ENCODE measurements at regions not wholly inside any gene's neighbourhood (a gene's known extent, or its start where the extent isn't known, plus 50 kb on each side); places are given as distances from the start of the nearest gene placed in this dataset.

GRCh38 chr19:5257155-5258045, 83.2 kb downstream of the PTPRS start:
- CTCF ChIA-PET (ENCODE audit: partially characterized antibody) = interaction anchor here (0.7 to 1.4 kb wide), 3 partner anchors 9 to 181 kb away, joined by 3 to 4 read pairs (median 3); no protein-coding TSS in a partner anchor
- H4K5ac ChIP-seq (ENCODE audit: insufficient read length, low read depth, low read length) = no peak overlapping the region
- H3K4ac ChIP-seq (replicated peaks; ENCODE audit: insufficient read length, low read depth, low read length) = no peak overlapping the region
- H2BK5ac ChIP-seq (ENCODE audit: low read depth, low read length) = no peak overlapping the region
- no peaks in the 10 kb centered on the region for H3K23me2 ChIP-seq (ENCODE audit: low read depth, low read length)
- H2BK15ac ChIP-seq (ENCODE audit: low read length) = no peak overlapping the region
- H3K9me3 ChIP-seq (ENCODE audit: insufficient read depth in 2 of 2, low read depth in 1 of 2, low read length in 1 of 2) = peaks cover 2 to 5% of the 10 kb centered on the region in 2 experiments; a peak in 2 of 4 replicates
- H2BK120ac ChIP-seq (replicated peaks; ENCODE audit: low read depth, low read length) = no peak overlapping the region
- H2AK5ac ChIP-seq (ENCODE audit: low read depth, low read length) = no peak overlapping the region
- peaks cover 5 to 57% (median 25%) of the 10 kb centered on the region in 4 experiments; a peak in 7 of 8 replicates for H3K36me3 ChIP-seq (ENCODE audit: control insufficient read depth in 2 of 4, insufficient read depth in 4 of 4, low read length in 3 of 4)
- no peak overlapping the region for H3K14ac ChIP-seq (ENCODE audit: insufficient read length)
- no peak overlapping the region for H3K23ac ChIP-seq (ENCODE audit: insufficient read length)
- H3K9ac ChIP-seq (replicated peaks in 1 of 4; ENCODE audit: extremely low read depth in 1 of 4, low read depth in 3 of 4, low read length in 3 of 4) = no peak overlapping the region
- POLR2A ChIA-PET (ENCODE audit: partially characterized antibody) = interaction anchor here (0.5 to 0.7 kb wide), 2 partner anchors 13 to 21 kb away, joined by 3 read pairs; no protein-coding TSS in a partner anchor
- H3K4me2 ChIP-seq (ENCODE audit: insufficient read depth in 1 of 2, low read depth in 2 of 2, low read length in 2 of 2) = no peak overlapping the region
- no peak overlapping the region for H2AFZ ChIP-seq (ENCODE audit: low read length)
- H3K27ac ChIP-seq (ENCODE audit: low read depth, low read length) = no peak overlapping the region
- no peak for DNase-seq (ENCODE audit: low read depth in 1 of 2, low spot score in 2 of 2)
- H3K56ac ChIP-seq (replicated peaks; ENCODE audit: insufficient read length, low read depth, low read length) = no peak overlapping the region
- no peak for FAIRE-seq
- WGBS, 2 experiments (ENCODE audit: extremely low coverage in 1 of 2, insufficient coverage in 1 of 2, insufficient read length in 1 of 2, insufficient replicate concordance in 2 of 2, low coverage in 1 of 2, low lambda C conversion rate in 2 of 2, missing lambda C conversion rate in 1 of 2) = 98% methylated on average over 13 of the region's 43 CpGs; no CpG with 5 or more reads in 1 of the 2 experiments
- H4K91ac ChIP-seq (replicated peaks; ENCODE audit: insufficient read length, low read length) = no peak overlapping the region
- no peak overlapping the region for H3K4me3 ChIP-seq (ENCODE audit: extremely low read depth in 1 of 4, insufficient read depth in 2 of 4, low read depth in 3 of 4, low read length in 4 of 4)
- no peaks in the 10 kb centered on the region for H4K20me1 ChIP-seq (replicated peaks in 1 of 2; ENCODE audit: control insufficient read depth in 1 of 2, insufficient read depth in 2 of 2, low read length in 2 of 2)
- H3K79me2 ChIP-seq (ENCODE audit: control insufficient read depth in 1 of 2, insufficient read depth in 2 of 2, low read length in 2 of 2) = no peaks in the 10 kb centered on the region
- no peak overlapping the region for H2BK20ac ChIP-seq (ENCODE audit: low read length)
- H3K4me1 ChIP-seq (replicated peaks in 1 of 4; ENCODE audit: control insufficient read depth in 3 of 4, insufficient read depth in 4 of 4, low read length in 3 of 4) = no peaks in the 10 kb centered on the region
- H4K8ac ChIP-seq (ENCODE audit: extremely low read depth, insufficient read depth, low read length) = no peak overlapping the region
- TF ChIP-seq MAFK (IDR thresholded peaks at IDR 0.05; ENCODE audit: low read depth, low read length) = no peak
- TF ChIP-seq JUN (IDR thresholded peaks at IDR 0.05; ENCODE audit: low read depth, low read length) = no peak
- no peak for TF ChIP-seq GTF2F1 (IDR thresholded peaks at IDR 0.05; ENCODE audit: borderline replicate concordance, low read depth, low read length)
- TF ChIP-seq TAF7 (optimal IDR thresholded peaks at IDR 0.05; ENCODE audit: borderline replicate concordance, low read depth, low read length) = no peak
- TF ChIP-seq BACH1 (IDR thresholded peaks at IDR 0.05; ENCODE audit: low read length) = no peak
- TF ChIP-seq SP1 (IDR thresholded peaks at IDR 0.05; ENCODE audit: low read depth, low read length) = no peak
- no peak for TF ChIP-seq KDM1A (IDR thresholded peaks at IDR 0.05; ENCODE audit: borderline replicate concordance, low read length)
- TF ChIP-seq CBX8 (IDR thresholded peaks at IDR 0.05; ENCODE audit: borderline replicate concordance, low read depth, low read length) = no peak
- TF ChIP-seq SP4 (IDR thresholded peaks at IDR 0.05; ENCODE audit: low read length) = no peak
- TF ChIP-seq JUND (IDR thresholded peaks at IDR 0.05; ENCODE audit: low read length) = no peak
- TF ChIP-seq, protein P1, sequence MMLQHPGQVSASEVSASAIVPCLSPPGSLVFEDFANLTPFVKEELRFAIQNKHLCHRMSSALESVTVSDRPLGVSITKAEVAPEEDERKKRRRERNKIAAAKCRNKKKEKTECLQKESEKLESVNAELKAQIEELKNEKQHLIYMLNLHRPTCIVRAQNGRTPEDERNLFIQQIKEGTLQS (IDR thresholded peaks at IDR 0.05; ENCODE audit: insufficient read depth, low read depth, low read length) = no peak
- no peak for TF ChIP-seq ASH2L (IDR thresholded peaks at IDR 0.05; ENCODE audit: low read length)
- H3K18ac ChIP-seq (ENCODE audit: extremely low read depth, low read length) = no peak overlapping the region
- no peaks in the 10 kb centered on the region; the same call in 1 of the 2 replicates for H3K79me1 ChIP-seq (ENCODE audit: low read depth, low read length)
- H2BK12ac ChIP-seq (ENCODE audit: low read depth, low read length) = no peak overlapping the region
- H3K27me3 ChIP-seq (replicated peaks in 1 of 4; ENCODE audit: control insufficient read depth in 3 of 4, extremely low read depth in 1 of 4, insufficient read depth in 3 of 4, low read length in 3 of 4) = no peaks in the 10 kb centered on the region

Data from H1 (cell line).